ENCODE measurements at regions not wholly inside any gene's neighbourhood (a gene's known extent, or its start where the extent isn't known, plus 50 kb on each side); places are given as distances from the start of the nearest gene placed in this dataset.

DNA sequence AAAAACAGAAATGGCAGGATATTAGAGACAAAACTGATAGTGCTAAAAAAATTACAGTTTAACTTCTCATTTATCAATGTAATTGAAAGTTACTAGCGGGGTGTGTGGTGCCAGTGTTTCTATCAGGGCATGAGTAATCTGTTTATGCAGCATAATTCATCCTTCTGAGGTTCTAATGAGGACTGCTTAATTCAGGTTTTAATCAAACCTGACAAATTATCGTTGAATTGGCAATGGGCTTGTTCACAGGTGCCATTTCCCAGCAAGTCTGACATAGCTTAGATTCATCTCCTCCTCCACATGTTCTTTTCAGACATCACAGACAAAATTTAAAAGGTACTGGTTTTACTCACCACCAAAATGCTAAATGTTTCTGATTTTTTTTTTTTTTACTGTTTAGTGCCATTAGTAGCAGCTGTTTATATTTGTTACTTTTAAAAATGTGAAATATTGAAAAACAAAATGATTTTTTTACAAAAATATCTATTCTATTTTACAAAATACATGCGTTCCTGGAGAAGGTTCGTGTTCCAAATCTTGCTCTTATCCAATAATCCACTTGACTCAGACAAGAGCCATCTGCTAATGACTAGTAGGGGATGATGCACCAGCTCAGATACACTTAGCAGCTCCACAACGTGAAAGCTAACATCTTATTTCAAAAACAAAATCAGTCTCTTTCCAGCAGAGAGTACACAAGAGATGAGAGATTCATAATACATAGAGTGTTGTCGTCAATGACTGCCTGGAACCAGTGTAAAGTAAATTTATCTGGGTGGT is 447.7 kb upstream of the DPPA4 start:
- no peaks in the 10 kb centered on the region for H3K36me3 ChIP-seq (ENCODE audit: control insufficient read depth in 4 of 4, insufficient read depth in 3 of 4, low read depth in 1 of 4, low read length in 3 of 4)
- no peak for DNase-seq (ENCODE audit: low spot score)
- H3K9ac ChIP-seq (ENCODE audit: low read depth in 1 of 2, low read length in 2 of 2) = no peak overlapping the region
- no peaks in the 10 kb centered on the region for H3K4me1 ChIP-seq (ENCODE audit: control insufficient read depth in 4 of 4, insufficient read depth in 4 of 4, low read length in 3 of 4)
- no peaks in the 10 kb centered on the region for H3K9me3 ChIP-seq (ENCODE audit: control insufficient read depth in 4 of 4, low read length in 3 of 4)
- TF ChIP-seq CTCF (IDR thresholded peaks at IDR 0.05; ENCODE audit: low read depth, low read length, missing input control) = no peak
- TF ChIP-seq HNF4G (IDR thresholded peaks at IDR 0.05) = no peak
- TF ChIP-seq FOXA1 (IDR thresholded peaks at IDR 0.05) = no peak
- TF ChIP-seq EGR1 (IDR thresholded peaks at IDR 0.05; ENCODE audit: low read depth in 2 of 2) = no peak
- TF ChIP-seq, protein P1, sequence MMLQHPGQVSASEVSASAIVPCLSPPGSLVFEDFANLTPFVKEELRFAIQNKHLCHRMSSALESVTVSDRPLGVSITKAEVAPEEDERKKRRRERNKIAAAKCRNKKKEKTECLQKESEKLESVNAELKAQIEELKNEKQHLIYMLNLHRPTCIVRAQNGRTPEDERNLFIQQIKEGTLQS (IDR thresholded peaks at IDR 0.05) = no peak
- no peak for TF ChIP-seq GABPA (IDR thresholded peaks at IDR 0.05 in 1 of 2, conservative IDR thresholded peaks at IDR 0.05 in 1 of 2)
- TF ChIP-seq TAF1 (conservative IDR thresholded peaks at IDR 0.05) = no peak
- TF ChIP-seq, protein P2, sequence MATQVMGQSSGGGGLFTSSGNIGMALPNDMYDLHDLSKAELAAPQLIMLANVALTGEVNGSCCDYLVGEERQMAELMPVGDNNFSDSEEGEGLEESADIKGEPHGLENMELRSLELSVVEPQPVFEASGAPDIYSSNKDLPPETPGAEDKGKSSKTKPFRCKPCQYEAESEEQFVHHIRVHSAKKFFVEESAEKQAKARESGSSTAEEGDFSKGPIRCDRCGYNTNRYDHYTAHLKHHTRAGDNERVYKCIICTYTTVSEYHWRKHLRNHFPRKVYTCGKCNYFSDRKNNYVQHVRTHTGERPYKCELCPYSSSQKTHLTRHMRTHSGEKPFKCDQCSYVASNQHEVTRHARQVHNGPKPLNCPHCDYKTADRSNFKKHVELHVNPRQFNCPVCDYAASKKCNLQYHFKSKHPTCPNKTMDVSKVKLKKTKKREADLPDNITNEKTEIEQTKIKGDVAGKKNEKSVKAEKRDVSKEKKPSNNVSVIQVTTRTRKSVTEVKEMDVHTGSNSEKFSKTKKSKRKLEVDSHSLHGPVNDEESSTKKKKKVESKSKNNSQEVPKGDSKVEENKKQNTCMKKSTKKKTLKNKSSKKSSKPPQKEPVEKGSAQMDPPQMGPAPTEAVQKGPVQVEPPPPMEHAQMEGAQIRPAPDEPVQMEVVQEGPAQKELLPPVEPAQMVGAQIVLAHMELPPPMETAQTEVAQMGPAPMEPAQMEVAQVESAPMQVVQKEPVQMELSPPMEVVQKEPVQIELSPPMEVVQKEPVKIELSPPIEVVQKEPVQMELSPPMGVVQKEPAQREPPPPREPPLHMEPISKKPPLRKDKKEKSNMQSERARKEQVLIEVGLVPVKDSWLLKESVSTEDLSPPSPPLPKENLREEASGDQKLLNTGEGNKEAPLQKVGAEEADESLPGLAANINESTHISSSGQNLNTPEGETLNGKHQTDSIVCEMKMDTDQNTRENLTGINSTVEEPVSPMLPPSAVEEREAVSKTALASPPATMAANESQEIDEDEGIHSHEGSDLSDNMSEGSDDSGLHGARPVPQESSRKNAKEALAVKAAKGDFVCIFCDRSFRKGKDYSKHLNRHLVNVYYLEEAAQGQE (IDR thresholded peaks at IDR 0.05) = no peak
- TF ChIP-seq, protein P3, sequence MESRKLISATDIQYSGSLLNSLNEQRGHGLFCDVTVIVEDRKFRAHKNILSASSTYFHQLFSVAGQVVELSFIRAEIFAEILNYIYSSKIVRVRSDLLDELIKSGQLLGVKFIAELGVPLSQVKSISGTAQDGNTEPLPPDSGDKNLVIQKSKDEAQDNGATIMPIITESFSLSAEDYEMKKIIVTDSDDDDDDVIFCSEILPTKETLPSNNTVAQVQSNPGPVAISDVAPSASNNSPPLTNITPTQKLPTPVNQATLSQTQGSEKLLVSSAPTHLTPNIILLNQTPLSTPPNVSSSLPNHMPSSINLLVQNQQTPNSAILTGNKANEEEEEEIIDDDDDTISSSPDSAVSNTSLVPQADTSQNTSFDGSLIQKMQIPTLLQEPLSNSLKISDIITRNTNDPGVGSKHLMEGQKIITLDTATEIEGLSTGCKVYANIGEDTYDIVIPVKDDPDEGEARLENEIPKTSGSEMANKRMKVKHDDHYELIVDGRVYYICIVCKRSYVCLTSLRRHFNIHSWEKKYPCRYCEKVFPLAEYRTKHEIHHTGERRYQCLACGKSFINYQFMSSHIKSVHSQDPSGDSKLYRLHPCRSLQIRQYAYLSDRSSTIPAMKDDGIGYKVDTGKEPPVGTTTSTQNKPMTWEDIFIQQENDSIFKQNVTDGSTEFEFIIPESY (IDR thresholded peaks at IDR 0.05) = no peak
- TF ChIP-seq, protein P4, sequence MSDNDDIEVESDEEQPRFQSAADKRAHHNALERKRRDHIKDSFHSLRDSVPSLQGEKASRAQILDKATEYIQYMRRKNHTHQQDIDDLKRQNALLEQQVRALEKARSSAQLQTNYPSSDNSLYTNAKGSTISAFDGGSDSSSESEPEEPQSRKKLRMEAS (IDR thresholded peaks at IDR 0.05) = no peak
- no peak for TF ChIP-seq SP1 (IDR thresholded peaks at IDR 0.05)
- no peak for TF ChIP-seq NR2F2 (IDR thresholded peaks at IDR 0.05)
- no peak for TF ChIP-seq RXRA (IDR thresholded peaks at IDR 0.05)
- TF ChIP-seq RAD21 (IDR thresholded peaks at IDR 0.05) = no peak
- TF ChIP-seq YY1 (IDR thresholded peaks at IDR 0.05) = no peak
- no peak for TF ChIP-seq JUND (IDR thresholded peaks at IDR 0.05)
- WGBS = 75% methylated on average over 6 of the region's 6 CpGs
- no peak overlapping the region for H3K27ac ChIP-seq (ENCODE audit: low read depth in 1 of 2, low read length in 2 of 2)
- no peaks in the 10 kb centered on the region for H3K27me3 ChIP-seq (ENCODE audit: control insufficient read depth in 4 of 4, insufficient read depth in 4 of 4, low read length in 3 of 4)
- H3K4me3 ChIP-seq (ENCODE audit: low read depth in 1 of 3, low read length in 3 of 3) = no peak overlapping the region
